ENCODE measurements at regions not wholly inside any gene's neighbourhood (a gene's known extent, or its start where the extent isn't known, plus 50 kb on each side); places are given as distances from the start of the nearest gene placed in this dataset.

GRCh38 chr2:192591617-192592016, 396.9 kb upstream of the TMEFF2 start:
- Histone ChIP-seq H3K4me1 (ENCODE audit: control insufficient read depth, insufficient read depth, low read length, poor library complexity, severe bottlenecking) (no peaks in the 10 kb centered on the region), H3K27me3 (replicated peaks; ENCODE audit: control insufficient read depth, insufficient read depth, low read length, poor library complexity, severe bottlenecking) (no peaks in the 10 kb centered on the region), H3K4me3 (ENCODE audit: insufficient read depth, low read depth, low read length, poor library complexity, severe bottlenecking) (no peak overlapping the region), H3K36me3 (ENCODE audit: control insufficient read depth, insufficient read depth, low read length) (no peaks in the 10 kb centered on the region), H3K27ac (ENCODE audit: insufficient read depth, low read length, poor library complexity, severe bottlenecking) (no peak overlapping the region), H3K9me3 (ENCODE audit: control insufficient read depth, low read length) (no peaks in the 10 kb centered on the region)
- DNase-seq = no peak

GRCh38 chr2:192585418-192585817, 390.7 kb upstream of the TMEFF2 start:
- DNase-seq = no peak
- Histone ChIP-seq H3K36me3 (ENCODE audit: control insufficient read depth, insufficient read depth, low read length) (no peaks in the 10 kb centered on the region), H3K4me1 (ENCODE audit: control insufficient read depth, insufficient read depth, low read length, poor library complexity, severe bottlenecking) (no peaks in the 10 kb centered on the region), H3K4me3 (ENCODE audit: insufficient read depth, low read depth, low read length, poor library complexity, severe bottlenecking) (no peak overlapping the region), H3K27ac (ENCODE audit: insufficient read depth, low read length, poor library complexity, severe bottlenecking) (no peak overlapping the region), H3K9me3 (ENCODE audit: control insufficient read depth, low read length) (no peaks in the 10 kb centered on the region), H3K27me3 (replicated peaks; ENCODE audit: control insufficient read depth, insufficient read depth, low read length, poor library complexity, severe bottlenecking) (no peaks in the 10 kb centered on the region)

GRCh38 chr2:192584976-192585375, 390.2 kb upstream of the TMEFF2 start:
- H3K4me1 ChIP-seq (ENCODE audit: control insufficient read depth, insufficient read depth, low read length, poor library complexity, severe bottlenecking) = no peaks in the 10 kb centered on the region
- no peak for DNase-seq
- H3K27ac ChIP-seq (ENCODE audit: insufficient read depth, low read length, poor library complexity, severe bottlenecking) = no peak overlapping the region
- no peak overlapping the region for H3K4me3 ChIP-seq (ENCODE audit: insufficient read depth, low read depth, low read length, poor library complexity, severe bottlenecking)
- H3K9me3 ChIP-seq (ENCODE audit: control insufficient read depth, low read length) = no peaks in the 10 kb centered on the region
- H3K27me3 ChIP-seq (replicated peaks; ENCODE audit: control insufficient read depth, insufficient read depth, low read length, poor library complexity, severe bottlenecking) = no peaks in the 10 kb centered on the region
- H3K36me3 ChIP-seq (ENCODE audit: control insufficient read depth, insufficient read depth, low read length) = no peaks in the 10 kb centered on the region

- no peak overlapping the region for H3K27ac ChIP-seq (ENCODE audit: insufficient read depth, low read length, poor library complexity, severe bottlenecking)
- H3K4me3 ChIP-seq (ENCODE audit: insufficient read depth, low read depth, low read length, poor library complexity, severe bottlenecking) = no peak overlapping the region
- H3K9me3 ChIP-seq (ENCODE audit: control insufficient read depth, low read length) = no peaks in the 10 kb centered on the region
- DNase-seq = no peak
- H3K4me1 ChIP-seq (ENCODE audit: control insufficient read depth, insufficient read depth, low read length, poor library complexity, severe bottlenecking) = no peaks in the 10 kb centered on the region
- no peaks in the 10 kb centered on the region for H3K27me3 ChIP-seq (replicated peaks; ENCODE audit: control insufficient read depth, insufficient read depth, low read length, poor library complexity, severe bottlenecking)
- H3K36me3 ChIP-seq (ENCODE audit: control insufficient read depth, insufficient read depth, low read length) = no peaks in the 10 kb centered on the region
Observed at GRCh38 chr2:192579965-192580700, 385.4 kb upstream of the TMEFF2 start.

- no peaks in the 10 kb centered on the region for H3K27me3 ChIP-seq (replicated peaks; ENCODE audit: control insufficient read depth, insufficient read depth, low read length, poor library complexity, severe bottlenecking)
Observed at GRCh38 chr2:192578780-192579179, 384.0 kb upstream of the TMEFF2 start.

GRCh38 chr2:192577706-192578105, 383.0 kb upstream of the TMEFF2 start:
- Histone ChIP-seq H3K27me3 (replicated peaks; ENCODE audit: control insufficient read depth, insufficient read depth, low read length, poor library complexity, severe bottlenecking) (no peaks in the 10 kb centered on the region), H3K9me3 (ENCODE audit: control insufficient read depth, low read length) (no peaks in the 10 kb centered on the region), H3K4me1 (ENCODE audit: control insufficient read depth, insufficient read depth, low read length, poor library complexity, severe bottlenecking) (no peaks in the 10 kb centered on the region), H3K27ac (ENCODE audit: insufficient read depth, low read length, poor library complexity, severe bottlenecking) (no peak overlapping the region), H3K4me3 (ENCODE audit: insufficient read depth, low read depth, low read length, poor library complexity, severe bottlenecking) (no peak overlapping the region), H3K36me3 (ENCODE audit: control insufficient read depth, insufficient read depth, low read length) (no peaks in the 10 kb centered on the region)
- no peak for DNase-seq

More at GRCh38 chr2:192578780-192579179, 384.0 kb upstream of the TMEFF2 start:
- Histone ChIP-seq H3K36me3 (ENCODE audit: control insufficient read depth, insufficient read depth, low read length) (no peaks in the 10 kb centered on the region), H3K9me3 (ENCODE audit: control insufficient read depth, low read length) (no peaks in the 10 kb centered on the region), H3K4me1 (ENCODE audit: control insufficient read depth, insufficient read depth, low read length, poor library complexity, severe bottlenecking) (no peaks in the 10 kb centered on the region), H3K27ac (ENCODE audit: insufficient read depth, low read length, poor library complexity, severe bottlenecking) (no peak overlapping the region), H3K4me3 (ENCODE audit: insufficient read depth, low read depth, low read length, poor library complexity, severe bottlenecking) (no peak overlapping the region)
- DNase-seq = no peak

GRCh38 chr2:192574552-192574951, 379.8 kb upstream of the TMEFF2 start:
- Histone ChIP-seq H3K27ac (ENCODE audit: insufficient read depth, low read length, poor library complexity, severe bottlenecking) (no peak overlapping the region), H3K36me3 (ENCODE audit: control insufficient read depth, insufficient read depth, low read length) (no peaks in the 10 kb centered on the region), H3K9me3 (ENCODE audit: control insufficient read depth, low read length) (no peaks in the 10 kb centered on the region), H3K27me3 (replicated peaks; ENCODE audit: control insufficient read depth, insufficient read depth, low read length, poor library complexity, severe bottlenecking) (no peaks in the 10 kb centered on the region), H3K4me1 (ENCODE audit: control insufficient read depth, insufficient read depth, low read length, poor library complexity, severe bottlenecking) (no peaks in the 10 kb centered on the region), H3K4me3 (ENCODE audit: insufficient read depth, low read depth, low read length, poor library complexity, severe bottlenecking) (no peak overlapping the region)
- DNase-seq = no peak

GRCh38 chr2:192571636-192572035, 376.9 kb upstream of the TMEFF2 start:
- H3K4me1 ChIP-seq (ENCODE audit: control insufficient read depth, insufficient read depth, low read length, poor library complexity, severe bottlenecking) = no peaks in the 10 kb centered on the region
- no peaks in the 10 kb centered on the region for H3K27me3 ChIP-seq (replicated peaks; ENCODE audit: control insufficient read depth, insufficient read depth, low read length, poor library complexity, severe bottlenecking)
- no peaks in the 10 kb centered on the region for H3K36me3 ChIP-seq (ENCODE audit: control insufficient read depth, insufficient read depth, low read length)
- H3K4me3 ChIP-seq (ENCODE audit: insufficient read depth, low read depth, low read length, poor library complexity, severe bottlenecking) = no peak overlapping the region
- no peak for DNase-seq
- H3K27ac ChIP-seq (ENCODE audit: insufficient read depth, low read length, poor library complexity, severe bottlenecking) = no peak overlapping the region
- H3K9me3 ChIP-seq (ENCODE audit: control insufficient read depth, low read length) = no peaks in the 10 kb centered on the region

- Histone ChIP-seq H3K27ac (ENCODE audit: insufficient read depth, low read length, poor library complexity, severe bottlenecking) (no peak overlapping the region), H3K4me1 (ENCODE audit: control insufficient read depth, insufficient read depth, low read length, poor library complexity, severe bottlenecking) (no peaks in the 10 kb centered on the region), H3K27me3 (replicated peaks; ENCODE audit: control insufficient read depth, insufficient read depth, low read length, poor library complexity, severe bottlenecking) (no peaks in the 10 kb centered on the region), H3K9me3 (ENCODE audit: control insufficient read depth, low read length) (no peaks in the 10 kb centered on the region), H3K36me3 (ENCODE audit: control insufficient read depth, insufficient read depth, low read length) (no peaks in the 10 kb centered on the region), H3K4me3 (ENCODE audit: insufficient read depth, low read depth, low read length, poor library complexity, severe bottlenecking) (no peak overlapping the region)
- no peak for DNase-seq
Observed at GRCh38 chr2:192570788-192571187, 376.1 kb upstream of the TMEFF2 start.

GRCh38 chr2:192566863-192567262, 372.1 kb upstream of the TMEFF2 start:
- Histone ChIP-seq H3K36me3 (ENCODE audit: control insufficient read depth, insufficient read depth, low read length) (no peaks in the 10 kb centered on the region), H3K27me3 (replicated peaks; ENCODE audit: control insufficient read depth, insufficient read depth, low read length, poor library complexity, severe bottlenecking) (no peaks in the 10 kb centered on the region), H3K9me3 (ENCODE audit: control insufficient read depth, low read length) (no peaks in the 10 kb centered on the region), H3K4me1 (ENCODE audit: control insufficient read depth, insufficient read depth, low read length, poor library complexity, severe bottlenecking) (no peaks in the 10 kb centered on the region), H3K4me3 (ENCODE audit: insufficient read depth, low read depth, low read length, poor library complexity, severe bottlenecking) (no peak overlapping the region), H3K27ac (ENCODE audit: insufficient read depth, low read length, poor library complexity, severe bottlenecking) (no peak overlapping the region)
- DNase-seq = no peak
